ENCODE measurements at regions not wholly inside any gene's neighbourhood (a gene's known extent, or its start where the extent isn't known, plus 50 kb on each side); places are given as distances from the start of the nearest gene placed in this dataset.

DNA sequence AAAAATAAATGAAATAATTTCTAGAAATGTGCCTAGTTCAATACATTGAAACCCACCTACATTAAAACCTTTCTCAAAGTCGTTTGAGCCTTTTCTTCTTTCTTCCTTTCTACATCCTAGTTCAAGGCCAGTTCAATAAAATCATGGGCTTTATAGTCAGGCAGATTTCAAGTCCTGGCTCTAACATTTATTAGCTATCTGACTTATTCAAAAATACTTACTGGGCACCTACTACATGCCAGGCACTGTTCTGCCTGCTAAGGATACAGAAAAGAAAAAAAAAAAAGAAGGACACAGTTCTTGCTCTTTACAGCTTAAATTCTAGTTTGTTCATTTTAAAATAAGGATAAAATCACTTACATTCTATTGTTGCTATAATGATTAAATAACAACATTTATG is 134.2 kb upstream of the FGGY start:
- H3K27me3 ChIP-seq (ENCODE audit: low read length) = no peaks in the 10 kb centered on the region
- no peaks in the 10 kb centered on the region for H3K79me2 ChIP-seq (ENCODE audit: low read length)
- H3K27ac ChIP-seq (ENCODE audit: low read length) = no peak overlapping the region
- no peak overlapping the region for H3K9ac ChIP-seq (ENCODE audit: low read length)
- H3K4me1 ChIP-seq (ENCODE audit: low read length) = no peaks in the 10 kb centered on the region
- no peak overlapping the region for H3K4me3 ChIP-seq (ENCODE audit: low read length)
- no peaks in the 10 kb centered on the region for H3K9me2 ChIP-seq (replicated peaks; ENCODE audit: insufficient read depth, low read length)
- no peaks in the 10 kb centered on the region for H4K20me1 ChIP-seq (ENCODE audit: insufficient read depth, low read depth, low read length)
- no peaks in the 10 kb centered on the region for H3K36me3 ChIP-seq (ENCODE audit: insufficient read depth, low read length)
- no peak for DNase-seq
- no peak overlapping the region for H2AFZ ChIP-seq (ENCODE audit: low read length)
- peaks cover 5% of the 10 kb centered on the region for H3K9me3 ChIP-seq (ENCODE audit: low read length)
- no peak overlapping the region for H3K4me2 ChIP-seq (ENCODE audit: low read depth, low read length, poor library complexity, severe bottlenecking)

DNA sequence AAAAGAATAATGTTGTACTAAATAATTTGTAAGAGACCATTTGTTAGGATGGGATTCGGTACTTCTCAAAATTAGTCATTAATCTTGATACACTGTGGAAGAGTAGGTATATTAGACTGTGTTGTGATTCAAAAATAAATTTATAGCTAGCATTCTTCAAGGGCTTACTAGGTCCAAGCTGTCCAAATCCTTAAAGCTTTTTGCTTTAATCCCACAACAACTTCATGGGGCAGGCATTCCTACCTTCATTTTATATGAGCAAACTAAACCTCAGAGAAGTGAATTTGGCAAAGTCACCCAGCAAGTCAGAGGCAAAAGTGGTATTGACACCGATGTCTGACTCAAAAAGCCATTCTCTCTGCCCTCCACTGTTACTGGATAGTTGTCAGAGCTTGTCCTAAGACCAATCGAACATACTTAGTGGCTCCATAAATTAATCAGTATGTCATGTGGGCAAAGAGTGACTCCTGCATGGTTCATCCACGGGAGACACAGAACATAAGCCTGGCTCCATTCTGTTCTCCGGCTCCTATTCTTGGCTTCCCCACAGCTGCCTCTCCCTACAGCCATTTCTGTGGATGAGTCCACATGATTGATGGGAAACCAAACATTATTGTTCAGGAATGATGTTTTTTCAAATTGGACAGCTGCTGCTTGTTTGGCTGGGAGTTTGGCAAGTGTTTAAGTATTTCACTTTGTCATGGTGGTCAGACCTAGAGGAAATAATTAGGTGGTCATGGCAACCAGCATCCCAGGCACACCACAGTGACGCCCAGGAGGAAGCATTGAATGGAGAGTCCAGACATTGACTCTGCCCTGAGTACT is 133.4 kb upstream of the FGGY start:
- Histone ChIP-seq H3K4me2 (ENCODE audit: low read depth, low read length, poor library complexity, severe bottlenecking) (no peak overlapping the region), H3K79me2 (ENCODE audit: low read length) (no peaks in the 10 kb centered on the region), H3K27me3 (ENCODE audit: low read length) (no peaks in the 10 kb centered on the region), H3K9ac (ENCODE audit: low read length) (no peak overlapping the region), H2AFZ (ENCODE audit: low read length) (no peak overlapping the region), H3K4me3 (ENCODE audit: low read length) (no peak overlapping the region), H3K36me3 (ENCODE audit: insufficient read depth, low read length) (no peaks in the 10 kb centered on the region), H3K27ac (ENCODE audit: low read length) (no peak overlapping the region), H3K4me1 (ENCODE audit: low read length) (no peaks in the 10 kb centered on the region), H3K9me3 (ENCODE audit: low read length) (peaks cover under 1% of the 10 kb centered on the region), H4K20me1 (ENCODE audit: insufficient read depth, low read depth, low read length) (no peaks in the 10 kb centered on the region), H3K9me2 (replicated peaks; ENCODE audit: insufficient read depth, low read length) (no peaks in the 10 kb centered on the region)
- no peak for DNase-seq

DNA sequence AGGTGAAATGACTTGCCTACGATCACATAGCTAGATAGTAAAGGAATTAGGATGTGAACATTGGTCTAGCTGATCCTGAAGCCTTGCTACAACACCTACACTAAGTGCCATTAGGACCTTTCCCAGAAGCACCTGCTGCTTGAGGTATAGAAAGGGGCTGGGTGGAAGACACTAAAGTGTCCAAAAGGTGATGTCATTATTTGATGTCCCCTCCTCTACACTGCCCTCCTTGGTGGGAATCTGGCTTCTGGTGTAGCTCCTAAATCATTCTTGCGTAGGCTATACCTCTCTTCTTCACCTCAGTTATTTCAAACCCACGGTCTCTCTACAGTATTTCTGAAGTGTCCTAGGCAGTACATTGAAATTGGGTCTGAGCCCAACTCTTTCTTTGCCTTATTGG is 132.5 kb upstream of the FGGY start:
- no peaks in the 10 kb centered on the region for H4K20me1 ChIP-seq (ENCODE audit: insufficient read depth, low read depth, low read length)
- H3K9me2 ChIP-seq (replicated peaks; ENCODE audit: insufficient read depth, low read length) = no peaks in the 10 kb centered on the region
- H3K27me3 ChIP-seq (ENCODE audit: low read length) = no peaks in the 10 kb centered on the region
- H3K79me2 ChIP-seq (ENCODE audit: low read length) = no peaks in the 10 kb centered on the region
- H3K4me1 ChIP-seq (ENCODE audit: low read length) = no peaks in the 10 kb centered on the region
- DNase-seq = no peak
- H3K9ac ChIP-seq (ENCODE audit: low read length) = no peak overlapping the region
- H3K36me3 ChIP-seq (ENCODE audit: insufficient read depth, low read length) = no peaks in the 10 kb centered on the region
- H3K27ac ChIP-seq (ENCODE audit: low read length) = no peak overlapping the region
- no peak overlapping the region for H3K4me3 ChIP-seq (ENCODE audit: low read length)
- H3K9me3 ChIP-seq (ENCODE audit: low read length) = no peaks in the 10 kb centered on the region
- H2AFZ ChIP-seq (ENCODE audit: low read length) = no peak overlapping the region
- H3K4me2 ChIP-seq (ENCODE audit: low read depth, low read length, poor library complexity, severe bottlenecking) = no peak overlapping the region

DNA sequence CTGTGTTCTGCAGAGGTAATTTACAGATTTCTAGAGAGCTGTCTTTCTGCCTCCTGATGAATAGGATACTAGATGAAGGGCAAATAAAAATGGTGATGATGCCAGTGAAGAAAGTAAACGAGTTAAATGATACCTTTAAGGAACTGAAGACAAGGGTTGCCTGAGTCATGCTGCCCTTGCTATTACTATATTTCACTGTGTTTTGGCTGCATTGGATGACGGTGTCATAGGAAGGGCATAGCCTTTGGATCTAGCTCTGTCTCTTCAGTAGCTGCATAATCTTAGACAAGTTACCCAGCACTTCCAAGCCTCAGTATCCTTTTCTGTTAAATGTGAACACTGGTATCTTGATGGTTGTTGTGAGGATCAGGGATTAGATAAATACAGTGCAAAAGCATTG is 131.5 kb upstream of the FGGY start:
- H3K27ac ChIP-seq (ENCODE audit: low read length) = no peak overlapping the region
- H3K9me2 ChIP-seq (replicated peaks; ENCODE audit: insufficient read depth, low read length) = no peaks in the 10 kb centered on the region
- H2AFZ ChIP-seq (ENCODE audit: low read length) = no peak overlapping the region
- H3K9me3 ChIP-seq (ENCODE audit: low read length) = no peaks in the 10 kb centered on the region
- no peaks in the 10 kb centered on the region for H3K27me3 ChIP-seq (ENCODE audit: low read length)
- no peaks in the 10 kb centered on the region for H3K36me3 ChIP-seq (ENCODE audit: insufficient read depth, low read length)
- H4K20me1 ChIP-seq (ENCODE audit: insufficient read depth, low read depth, low read length) = no peaks in the 10 kb centered on the region
- no peaks in the 10 kb centered on the region for H3K4me1 ChIP-seq (ENCODE audit: low read length)
- no peak for DNase-seq
- no peaks in the 10 kb centered on the region for H3K79me2 ChIP-seq (ENCODE audit: low read length)
- H3K9ac ChIP-seq (ENCODE audit: low read length) = no peak overlapping the region
- H3K4me3 ChIP-seq (ENCODE audit: low read length) = no peak overlapping the region
- H3K4me2 ChIP-seq (ENCODE audit: low read depth, low read length, poor library complexity, severe bottlenecking) = no peak overlapping the region

DNA sequence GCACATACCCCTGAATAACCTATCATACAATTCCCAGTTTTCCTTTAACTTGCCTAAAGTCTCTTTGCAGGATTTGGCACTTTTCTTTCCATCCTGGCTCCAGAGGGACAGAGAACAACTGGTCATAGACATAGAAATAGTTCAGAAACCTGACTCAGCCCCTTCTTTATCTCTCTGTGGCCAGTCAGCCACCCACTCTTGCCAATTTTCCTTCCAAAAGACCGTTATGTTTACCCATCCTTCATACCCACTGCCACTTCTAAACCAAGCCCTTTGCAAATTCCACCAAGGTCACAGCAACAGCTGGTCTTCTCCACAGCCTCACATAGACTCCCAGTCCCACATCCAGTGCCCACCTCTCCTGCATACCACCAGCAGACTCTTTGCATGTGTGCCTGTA is 127.2 kb upstream of the FGGY start:
- DNase-seq = no peak
- Histone ChIP-seq H3K4me3 (ENCODE audit: low read length) (no peak overlapping the region), H3K79me2 (ENCODE audit: low read length) (no peaks in the 10 kb centered on the region), H3K4me1 (ENCODE audit: low read length) (no peaks in the 10 kb centered on the region), H3K9ac (ENCODE audit: low read length) (no peak overlapping the region), H3K9me3 (ENCODE audit: low read length) (no peaks in the 10 kb centered on the region), H4K20me1 (ENCODE audit: insufficient read depth, low read depth, low read length) (no peaks in the 10 kb centered on the region), H3K36me3 (ENCODE audit: insufficient read depth, low read length) (no peaks in the 10 kb centered on the region), H3K27me3 (ENCODE audit: low read length) (no peaks in the 10 kb centered on the region), H3K27ac (ENCODE audit: low read length) (no peak overlapping the region), H2AFZ (ENCODE audit: low read length) (no peak overlapping the region), H3K9me2 (replicated peaks; ENCODE audit: insufficient read depth, low read length) (no peaks in the 10 kb centered on the region), H3K4me2 (ENCODE audit: low read depth, low read length, poor library complexity, severe bottlenecking) (no peak overlapping the region)

DNA sequence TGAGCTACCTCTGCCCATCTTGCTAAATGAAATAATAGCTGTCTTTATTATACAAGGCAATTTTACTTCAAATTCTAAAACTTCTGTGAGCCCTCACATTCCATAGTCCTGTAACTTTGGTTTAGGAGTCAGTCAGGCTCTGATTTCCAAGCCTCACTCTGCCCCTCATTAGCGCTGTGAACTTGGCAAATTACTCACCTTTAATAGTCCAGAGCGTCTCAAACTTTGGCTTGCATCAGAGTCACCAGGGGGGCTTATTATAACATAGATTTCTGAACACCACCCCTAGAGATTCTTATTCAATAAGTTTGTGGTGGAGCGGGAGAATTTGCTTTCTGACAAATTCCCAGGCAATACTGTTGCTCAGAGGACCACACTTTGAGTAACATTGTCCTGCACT is 126.2 kb upstream of the FGGY start:
- H4K20me1 ChIP-seq (ENCODE audit: insufficient read depth, low read depth, low read length) = no peaks in the 10 kb centered on the region
- no peaks in the 10 kb centered on the region for H3K4me1 ChIP-seq (ENCODE audit: low read length)
- H3K36me3 ChIP-seq (ENCODE audit: insufficient read depth, low read length) = no peaks in the 10 kb centered on the region
- H3K9ac ChIP-seq (ENCODE audit: low read length) = no peak overlapping the region
- no peaks in the 10 kb centered on the region for H3K27me3 ChIP-seq (ENCODE audit: low read length)
- H3K9me3 ChIP-seq (ENCODE audit: low read length) = no peaks in the 10 kb centered on the region
- H3K9me2 ChIP-seq (replicated peaks; ENCODE audit: insufficient read depth, low read length) = no peaks in the 10 kb centered on the region
- H3K4me3 ChIP-seq (ENCODE audit: low read length) = no peak overlapping the region
- H2AFZ ChIP-seq (ENCODE audit: low read length) = no peak overlapping the region
- DNase-seq = no peak
- H3K4me2 ChIP-seq (ENCODE audit: low read depth, low read length, poor library complexity, severe bottlenecking) = no peak overlapping the region
- H3K79me2 ChIP-seq (ENCODE audit: low read length) = no peaks in the 10 kb centered on the region
- H3K27ac ChIP-seq (ENCODE audit: low read length) = no peak overlapping the region

DNA sequence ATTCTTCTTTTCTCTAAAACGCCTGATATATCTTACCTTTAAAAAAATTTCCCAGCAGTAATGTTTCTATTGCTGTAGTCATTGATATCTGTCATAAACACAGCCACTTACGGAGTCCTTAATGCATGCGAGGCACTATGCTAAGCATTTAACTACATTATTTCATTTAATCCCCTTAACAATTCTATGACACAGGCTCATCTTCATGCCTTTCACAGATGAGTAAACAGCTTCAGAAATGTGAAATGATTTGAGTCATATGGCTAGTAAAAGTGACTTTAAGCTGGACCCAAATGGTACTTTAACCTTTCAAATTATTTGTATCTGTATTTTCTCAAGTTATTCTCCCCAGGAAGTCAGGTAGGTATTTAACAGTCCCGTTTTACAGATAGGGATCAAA is 125.1 kb upstream of the FGGY start:
- Histone ChIP-seq H3K4me1 (ENCODE audit: low read length) (no peaks in the 10 kb centered on the region), H3K9me3 (ENCODE audit: low read length) (no peaks in the 10 kb centered on the region), H2AFZ (ENCODE audit: low read length) (no peak overlapping the region), H3K36me3 (ENCODE audit: insufficient read depth, low read length) (no peaks in the 10 kb centered on the region), H4K20me1 (ENCODE audit: insufficient read depth, low read depth, low read length) (no peaks in the 10 kb centered on the region), H3K27me3 (ENCODE audit: low read length) (no peaks in the 10 kb centered on the region), H3K4me3 (ENCODE audit: low read length) (no peak overlapping the region), H3K9ac (ENCODE audit: low read length) (no peak overlapping the region), H3K27ac (ENCODE audit: low read length) (no peak overlapping the region), H3K9me2 (replicated peaks; ENCODE audit: insufficient read depth, low read length) (no peaks in the 10 kb centered on the region), H3K4me2 (ENCODE audit: low read depth, low read length, poor library complexity, severe bottlenecking) (no peak overlapping the region), H3K79me2 (ENCODE audit: low read length) (no peaks in the 10 kb centered on the region)
- DNase-seq = no peak

DNA sequence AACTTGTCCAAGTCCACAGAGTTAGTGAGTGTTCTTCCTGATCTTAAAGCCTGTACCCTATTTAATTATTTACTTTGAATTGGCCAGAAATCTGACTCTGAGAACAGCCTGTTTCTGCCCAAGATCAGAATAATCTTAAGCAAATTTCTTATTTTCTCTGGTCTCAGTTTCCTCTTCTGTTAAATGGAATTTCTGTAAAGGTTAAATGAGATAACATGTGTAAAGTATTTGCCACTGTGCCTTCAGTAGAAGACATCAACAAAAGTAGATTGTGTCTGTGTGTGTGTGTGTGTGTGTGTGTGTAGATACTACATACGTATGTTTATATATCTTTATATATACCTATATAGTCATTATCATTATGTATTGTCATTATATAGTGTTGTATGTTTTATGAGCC is 124.2 kb upstream of the FGGY start:
- no peaks in the 10 kb centered on the region for H4K20me1 ChIP-seq (ENCODE audit: insufficient read depth, low read depth, low read length)
- no peaks in the 10 kb centered on the region for H3K36me3 ChIP-seq (ENCODE audit: insufficient read depth, low read length)
- no peaks in the 10 kb centered on the region for H3K9me3 ChIP-seq (ENCODE audit: low read length)
- no peak overlapping the region for H3K4me2 ChIP-seq (ENCODE audit: low read depth, low read length, poor library complexity, severe bottlenecking)
- H3K4me3 ChIP-seq (ENCODE audit: low read length) = no peak overlapping the region
- no peak for DNase-seq
- no peaks in the 10 kb centered on the region for H3K9me2 ChIP-seq (replicated peaks; ENCODE audit: insufficient read depth, low read length)
- H3K27me3 ChIP-seq (ENCODE audit: low read length) = no peaks in the 10 kb centered on the region
- H2AFZ ChIP-seq (ENCODE audit: low read length) = no peak overlapping the region
- no peaks in the 10 kb centered on the region for H3K79me2 ChIP-seq (ENCODE audit: low read length)
- no peak overlapping the region for H3K27ac ChIP-seq (ENCODE audit: low read length)
- no peak overlapping the region for H3K9ac ChIP-seq (ENCODE audit: low read length)
- no peaks in the 10 kb centered on the region for H3K4me1 ChIP-seq (ENCODE audit: low read length)

Measured in Karpas-422 (cell line).